Activated T-cell treated with anti-CD3 and anti-CD28 coated beads for 24 hours (primary cell): ENCODE measurements at regions not wholly inside any gene's neighbourhood (a gene's known extent, or its start where the extent isn't known, plus 50 kb on each side); places are given as distances from the start of the nearest gene placed in this dataset.
"Not testable (repeated sequence)": the region's sequence is repeated elsewhere in the genome, so short reads cannot be mapped to it uniquely, and the experiment has no call there.

Experiments
- DNase-seq: peaks from one replicate; pipeline ENCODE4 v3.0.0-alpha.2; 2020; ENCODE audit warnings: low read depth

DNA sequence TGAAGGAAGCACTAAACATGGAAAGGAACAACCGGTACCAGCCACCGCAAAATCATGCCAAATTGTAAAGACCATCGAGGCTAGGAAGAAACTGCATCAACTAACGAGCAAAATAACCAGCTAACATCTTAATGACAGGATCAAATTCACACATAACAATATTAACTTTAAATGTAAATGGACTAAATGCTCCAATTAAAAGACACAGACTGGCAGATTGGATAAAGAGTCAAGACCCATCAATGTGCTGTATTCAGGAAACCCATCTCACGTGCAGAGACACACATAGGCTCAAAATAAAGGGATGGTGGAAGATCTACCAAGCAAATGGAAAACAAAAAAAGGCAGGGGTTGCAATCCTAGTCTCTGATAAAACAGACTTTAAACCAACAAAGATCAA lies 206.3 kb downstream of the SLC38A4 start:
- not testable (repeated sequence) for DNase-seq

DNA sequence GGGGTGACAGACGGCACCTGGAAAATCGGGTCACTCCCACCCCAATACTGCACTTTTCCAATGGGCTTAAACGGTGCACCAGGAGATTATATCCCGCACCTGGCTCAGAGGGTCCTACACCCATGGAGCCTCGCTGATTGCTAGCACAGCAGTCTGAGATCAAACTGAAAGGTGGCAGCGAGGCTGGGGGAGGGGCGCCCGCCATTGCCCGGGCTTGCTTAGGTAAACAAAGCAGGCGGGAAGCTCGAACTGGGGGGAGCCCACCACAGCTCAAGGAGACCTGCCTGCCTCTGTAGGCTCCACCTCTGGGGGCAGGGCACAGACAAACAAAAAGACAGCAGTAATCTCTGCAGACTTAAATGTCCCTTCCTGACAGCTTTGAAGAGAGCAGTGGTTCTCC lies 208.1 kb downstream of the SLC38A4 start:
- not testable (repeated sequence) for DNase-seq

DNA sequence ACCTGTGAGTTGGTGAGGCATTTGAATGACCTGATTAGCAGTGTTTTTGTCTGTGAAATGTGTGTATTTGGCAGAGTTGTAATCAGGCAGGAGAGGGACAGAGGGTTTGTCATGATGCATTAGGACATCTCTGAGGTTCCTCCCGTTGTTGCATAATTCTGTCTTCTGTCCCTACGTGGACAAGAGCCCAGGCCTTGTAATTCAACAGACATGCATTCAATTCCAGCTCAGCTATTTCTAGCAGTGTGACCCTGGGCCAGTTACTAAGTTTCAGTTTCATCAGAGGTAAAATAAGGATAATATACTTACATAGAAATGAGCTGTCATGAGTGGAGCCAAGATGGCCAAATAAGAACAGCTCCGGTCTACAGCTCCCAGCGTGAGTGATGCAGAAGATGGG lies 208.6 kb downstream of the SLC38A4 start:
- DNase-seq: no peak

DNA sequence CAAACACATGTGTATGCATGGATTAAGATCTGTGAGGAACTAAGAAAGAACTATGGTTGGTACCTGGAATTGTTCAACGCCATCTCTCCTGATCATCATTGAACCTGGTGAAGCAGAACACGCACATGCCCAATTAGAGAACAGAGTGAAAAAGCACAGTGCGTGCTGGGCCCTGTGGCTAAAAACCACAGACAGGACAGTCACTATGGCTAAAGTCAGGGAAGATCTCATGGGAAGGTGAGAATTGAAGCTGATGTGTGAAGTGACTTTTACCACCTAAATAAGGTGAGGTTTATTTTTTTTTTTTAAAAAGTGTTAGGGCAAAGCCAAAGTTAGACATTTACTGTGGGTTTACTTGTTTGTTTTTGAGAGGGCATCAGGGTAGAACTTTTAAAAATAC lies 215.0 kb downstream of the SLC38A4 start:
- DNase-seq: no peak

DNA sequence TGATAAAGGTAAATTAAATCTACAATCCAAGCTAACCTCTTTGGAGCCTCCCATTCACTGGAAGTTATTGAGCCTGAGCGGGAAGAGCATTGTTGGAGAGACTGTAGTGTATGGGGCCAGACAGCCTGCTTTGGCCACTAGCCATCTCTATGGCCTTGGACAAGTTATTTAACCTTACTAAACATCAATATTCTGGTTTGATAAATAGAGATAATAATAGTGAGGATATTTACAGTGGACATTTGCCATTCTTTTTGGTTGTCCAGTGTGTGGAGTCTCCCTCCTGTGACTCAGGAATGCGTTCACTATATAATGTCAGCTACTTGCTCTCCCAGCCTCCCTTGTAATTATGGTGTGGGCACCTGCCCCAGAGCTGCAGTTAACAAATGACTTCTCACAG lies 216.1 kb downstream of the SLC38A4 start:
- DNase-seq: no peak

DNA sequence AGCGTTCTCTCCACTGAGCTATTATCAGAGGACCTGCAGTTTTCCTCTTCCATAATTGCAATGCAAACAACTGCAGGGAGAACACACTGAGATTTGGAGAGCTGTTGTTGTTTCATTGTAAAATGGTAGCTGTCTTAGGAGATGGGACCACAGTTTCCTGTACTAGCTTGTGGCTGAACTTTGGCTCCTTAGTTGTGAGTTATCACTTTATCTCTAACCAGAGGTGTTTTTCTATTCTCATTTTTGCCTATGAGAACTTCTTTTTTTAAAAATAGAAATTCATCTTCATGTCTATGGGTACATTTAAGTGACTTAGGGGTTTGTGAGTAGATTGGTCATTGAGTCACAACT lies 216.5 kb downstream of the SLC38A4 start:
- DNase-seq: no peak

DNA sequence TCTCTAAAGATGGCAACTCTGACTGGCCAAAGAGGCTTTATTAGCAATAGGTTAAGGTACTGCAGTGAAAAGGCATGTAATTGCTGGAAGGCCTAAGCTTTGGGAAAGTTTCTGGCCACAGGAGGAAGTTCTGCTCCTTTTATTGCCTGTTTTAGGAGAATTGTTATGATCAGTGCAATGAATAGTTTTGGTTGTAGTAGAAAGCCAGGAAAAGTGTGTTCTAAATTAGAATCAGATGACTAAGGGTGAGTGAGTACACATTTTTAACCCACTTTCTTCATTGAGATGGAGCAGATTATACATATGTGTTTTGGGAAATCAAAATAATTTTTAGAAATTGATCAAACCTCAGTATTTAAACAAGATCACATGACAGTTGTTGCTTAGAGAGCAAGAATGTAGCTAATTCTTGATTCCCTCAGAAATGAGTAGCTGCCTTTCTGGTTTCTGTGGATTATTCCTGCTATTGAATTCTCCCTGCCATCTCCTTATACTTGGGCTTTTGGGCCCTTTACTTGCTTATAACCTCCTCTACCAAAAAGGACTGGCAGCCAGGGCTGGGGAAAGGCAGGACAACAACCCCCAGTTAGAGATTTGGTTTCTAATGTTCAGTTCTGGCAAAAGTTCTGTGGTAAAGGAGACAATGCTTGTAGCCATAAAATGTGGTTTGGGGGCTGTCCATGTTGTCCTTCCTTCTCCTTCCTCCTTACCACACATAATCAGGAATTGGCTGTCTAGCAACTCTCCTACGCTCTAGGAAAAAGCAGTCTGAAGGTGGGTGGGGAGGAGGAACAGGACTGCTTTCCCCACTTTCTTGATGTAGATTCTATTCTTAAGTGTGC lies 217.1 kb downstream of the SLC38A4 start:
- DNase-seq: no peak

DNA sequence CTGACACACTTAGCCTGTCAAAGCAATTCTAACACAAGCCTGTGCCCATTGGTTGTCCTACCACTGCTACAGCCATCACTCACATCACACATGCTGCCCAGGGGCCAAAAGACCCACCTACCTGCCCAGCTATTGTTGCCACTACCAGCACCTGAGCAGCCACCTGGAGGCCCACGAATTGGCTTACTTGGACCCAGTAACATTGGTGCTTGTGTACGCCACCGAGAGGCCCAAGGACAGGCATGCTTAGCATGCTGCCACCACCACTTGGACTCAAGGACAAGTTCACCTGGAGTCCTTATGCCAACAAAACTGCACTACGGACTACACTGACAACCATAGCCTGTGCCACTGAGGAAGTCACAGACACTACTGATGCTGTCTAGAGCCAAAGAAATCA lies 221.1 kb downstream of the SLC38A4 start:
- DNase-seq: no peak

DNA sequence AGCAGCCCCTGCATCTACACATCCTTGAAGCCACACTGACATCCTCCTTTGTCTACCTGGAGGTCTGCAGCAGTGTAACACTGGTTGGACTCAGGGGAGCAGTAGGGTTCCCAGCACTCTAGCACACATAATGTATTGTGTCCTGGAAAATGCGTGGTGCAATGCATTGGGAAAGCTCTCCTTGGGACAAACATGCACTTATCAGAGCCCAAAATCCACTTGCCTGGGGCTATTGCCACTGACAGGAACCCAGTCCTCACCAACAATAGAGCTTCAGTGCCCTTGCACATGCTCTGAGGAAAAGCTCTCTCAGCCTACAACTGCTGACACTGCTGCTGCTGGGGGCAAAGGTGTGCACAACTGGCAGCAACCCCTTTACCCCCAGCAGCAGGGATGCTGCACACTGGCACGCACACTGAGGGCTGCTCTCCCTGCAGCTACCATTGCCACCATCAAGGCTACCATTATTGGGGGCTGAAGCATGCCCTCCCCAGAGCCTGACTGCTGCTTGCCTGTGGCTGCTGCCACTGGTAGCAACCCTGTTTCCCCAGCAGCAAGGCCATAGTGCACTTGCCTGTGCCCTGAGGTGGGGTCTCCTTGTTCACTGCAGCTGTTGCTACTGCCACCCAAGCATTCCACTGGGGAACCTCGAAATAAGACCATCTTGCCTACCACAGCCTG lies 221.9 kb downstream of the SLC38A4 start:
- DNase-seq: no peak

DNA sequence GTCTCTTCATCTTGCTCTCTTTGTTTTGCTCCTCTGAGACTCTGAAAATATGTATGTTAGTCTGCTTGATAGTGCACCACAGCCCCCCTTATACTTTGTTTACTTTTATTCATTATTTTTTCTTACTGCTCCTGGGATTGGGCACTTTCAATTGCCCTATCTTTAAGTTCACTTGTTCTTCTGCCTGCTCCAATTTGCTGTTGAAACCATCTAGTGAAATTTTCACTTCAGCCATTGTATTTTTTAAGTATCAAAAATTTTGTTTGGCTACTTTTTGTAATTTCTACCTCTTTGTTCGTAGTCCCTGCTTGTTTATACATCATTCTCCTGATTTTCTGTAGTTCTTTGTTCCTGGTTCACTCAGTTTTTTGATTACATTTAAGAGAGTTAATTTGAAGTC lies 223.3 kb downstream of the SLC38A4 start:
- DNase-seq: no peak

DNA sequence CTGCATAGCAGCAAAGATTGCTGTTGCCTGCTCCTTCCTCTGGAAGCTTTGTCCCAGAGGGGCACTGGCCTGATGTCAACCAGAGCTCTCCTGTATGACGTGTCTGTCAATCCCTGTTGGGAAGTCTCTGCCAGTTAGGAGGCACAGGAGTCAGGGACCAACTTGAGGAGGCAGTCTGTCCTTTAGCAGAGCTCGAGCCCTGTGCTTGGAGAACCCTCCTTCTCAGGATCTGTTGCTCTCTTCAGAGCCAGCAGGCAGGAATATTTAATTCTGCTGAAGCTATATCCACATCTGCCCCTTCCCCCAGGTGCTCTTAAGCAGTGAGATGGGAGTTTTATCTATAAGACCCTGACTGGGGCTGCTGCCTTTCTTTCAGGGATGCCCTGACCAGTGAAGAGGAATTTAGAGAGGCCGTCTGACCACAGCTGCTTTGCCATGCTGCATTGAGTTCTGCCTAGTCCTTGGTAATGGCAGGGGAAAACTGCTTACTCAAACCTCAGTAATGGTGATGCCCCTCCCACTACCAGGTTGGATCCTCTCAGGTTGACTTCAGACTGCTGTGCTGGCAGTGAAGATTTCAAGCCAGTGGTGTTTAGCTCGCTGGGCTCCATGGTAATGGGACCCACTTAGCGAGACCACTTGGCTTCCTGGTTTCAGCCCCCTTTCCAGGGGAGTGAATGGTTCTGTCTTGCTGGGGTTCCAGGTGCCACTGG lies 218.6 kb upstream of the SLC38A2 start:
- DNase-seq: no peak

DNA sequence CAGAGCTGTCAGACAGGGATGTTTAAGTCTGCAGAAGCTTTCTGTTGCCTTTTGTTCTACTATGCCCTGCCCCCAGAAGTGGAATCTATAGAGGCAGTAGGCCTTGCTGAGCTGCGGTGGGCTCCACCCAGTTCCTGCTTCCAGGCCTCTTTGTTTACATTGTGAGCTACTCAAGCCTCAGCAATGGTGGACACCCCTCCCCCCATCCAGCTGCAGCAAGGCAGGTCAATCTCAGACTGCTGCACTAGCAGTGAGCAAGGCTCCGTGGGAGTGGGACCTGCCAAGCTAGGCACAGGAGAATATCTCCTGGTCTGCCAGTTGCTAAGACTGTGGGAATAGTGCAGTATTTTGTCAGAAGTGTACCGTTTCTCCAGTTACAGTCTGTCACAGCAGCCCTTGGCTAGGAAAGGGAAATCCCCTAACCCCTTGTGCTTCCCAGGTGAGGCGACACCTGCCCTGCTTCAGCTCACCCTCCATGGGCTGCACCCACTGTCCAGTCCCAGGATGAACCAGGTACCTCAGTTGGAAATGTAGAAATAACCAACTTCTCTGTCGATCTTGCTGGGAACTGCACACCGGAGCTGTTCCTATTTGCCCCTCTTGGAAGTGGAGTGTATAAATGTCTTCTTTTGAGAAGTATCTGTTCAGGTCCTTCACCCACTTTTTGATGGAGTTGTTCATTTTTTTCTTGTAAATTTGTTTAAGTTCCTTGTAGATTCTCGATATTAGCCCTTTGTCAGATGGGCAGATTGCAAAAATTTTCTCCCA lies 213.5 kb upstream of the SLC38A2 start:
- peak; percentile 5 for DNase-seq

DNA sequence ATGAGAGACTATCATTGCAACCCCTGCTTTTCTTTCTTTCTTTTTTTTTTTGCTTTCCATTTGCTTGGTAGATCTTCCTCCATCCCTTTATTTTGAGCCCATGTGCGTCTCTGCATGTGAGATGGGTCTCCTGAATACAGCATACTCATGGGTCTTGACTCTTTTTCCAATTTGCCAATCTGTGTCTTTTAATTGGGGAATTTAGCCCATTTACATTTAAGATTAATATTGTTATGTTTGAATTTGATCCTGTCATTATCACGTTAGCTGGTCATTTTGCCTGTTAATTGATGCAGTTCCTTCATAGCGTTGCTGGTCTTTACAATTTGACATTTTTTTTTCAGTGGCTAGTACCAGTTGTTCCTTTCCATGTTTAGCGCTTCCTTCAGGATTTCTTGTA lies 211.5 kb upstream of the SLC38A2 start:
- DNase-seq: not testable (repeated sequence)

DNA sequence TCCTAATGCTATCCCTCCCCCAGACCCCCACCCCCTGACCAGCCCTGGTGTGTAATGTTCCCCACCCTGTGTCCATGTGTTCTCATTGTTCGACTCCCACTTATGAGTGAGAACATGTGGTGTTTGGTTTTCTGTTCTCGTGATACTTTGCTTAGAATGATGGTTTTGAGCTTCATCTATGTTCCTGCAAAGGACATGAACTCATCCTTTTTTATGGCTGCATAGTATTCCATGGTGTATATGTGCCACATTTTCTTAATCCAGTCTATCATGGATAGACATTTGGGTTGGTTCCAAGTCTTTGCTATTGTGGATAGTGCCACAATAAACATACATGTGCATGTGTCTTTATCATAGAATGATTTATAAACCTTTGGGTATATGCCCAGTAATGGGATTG lies 209.4 kb upstream of the SLC38A2 start:
- not testable (repeated sequence) for DNase-seq

DNA sequence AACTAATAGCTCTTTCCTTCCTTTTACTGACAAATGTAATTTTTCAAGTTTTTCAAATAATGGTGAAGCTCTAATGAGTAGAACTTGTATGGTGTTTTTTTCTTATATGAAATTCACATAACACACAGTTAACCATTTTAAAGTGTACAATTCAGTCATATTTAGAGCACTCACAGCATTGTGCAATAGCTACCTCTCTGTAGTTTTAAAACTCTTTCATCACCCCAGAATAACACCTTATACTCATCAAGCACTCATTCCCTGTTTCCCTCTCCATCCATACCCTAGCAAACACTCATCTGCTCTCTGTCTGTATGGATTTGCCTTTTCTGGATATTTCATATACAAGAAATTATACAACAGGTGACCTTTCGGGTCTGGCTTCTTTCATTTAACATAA lies 207.9 kb upstream of the SLC38A2 start:
- no peak for DNase-seq

DNA sequence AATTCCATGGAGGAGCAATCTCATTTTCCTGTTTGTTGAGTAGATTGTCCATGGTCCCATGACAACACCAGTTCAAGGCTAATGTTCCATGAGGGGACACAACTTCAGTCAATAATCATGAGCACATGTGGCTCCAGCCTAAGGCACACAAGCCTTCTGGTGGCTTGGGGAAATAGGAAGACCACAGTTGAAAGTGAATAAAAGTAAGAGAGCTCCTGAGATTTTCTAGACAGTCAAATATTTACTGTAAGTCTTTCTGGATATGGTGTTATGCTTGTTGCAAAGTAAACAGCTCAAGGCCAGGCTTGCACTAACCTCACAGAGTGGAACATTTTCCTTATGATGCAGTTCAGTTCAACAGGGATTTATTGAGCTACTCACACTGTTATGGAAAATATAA lies 206.9 kb upstream of the SLC38A2 start:
- DNase-seq: no peak

DNA sequence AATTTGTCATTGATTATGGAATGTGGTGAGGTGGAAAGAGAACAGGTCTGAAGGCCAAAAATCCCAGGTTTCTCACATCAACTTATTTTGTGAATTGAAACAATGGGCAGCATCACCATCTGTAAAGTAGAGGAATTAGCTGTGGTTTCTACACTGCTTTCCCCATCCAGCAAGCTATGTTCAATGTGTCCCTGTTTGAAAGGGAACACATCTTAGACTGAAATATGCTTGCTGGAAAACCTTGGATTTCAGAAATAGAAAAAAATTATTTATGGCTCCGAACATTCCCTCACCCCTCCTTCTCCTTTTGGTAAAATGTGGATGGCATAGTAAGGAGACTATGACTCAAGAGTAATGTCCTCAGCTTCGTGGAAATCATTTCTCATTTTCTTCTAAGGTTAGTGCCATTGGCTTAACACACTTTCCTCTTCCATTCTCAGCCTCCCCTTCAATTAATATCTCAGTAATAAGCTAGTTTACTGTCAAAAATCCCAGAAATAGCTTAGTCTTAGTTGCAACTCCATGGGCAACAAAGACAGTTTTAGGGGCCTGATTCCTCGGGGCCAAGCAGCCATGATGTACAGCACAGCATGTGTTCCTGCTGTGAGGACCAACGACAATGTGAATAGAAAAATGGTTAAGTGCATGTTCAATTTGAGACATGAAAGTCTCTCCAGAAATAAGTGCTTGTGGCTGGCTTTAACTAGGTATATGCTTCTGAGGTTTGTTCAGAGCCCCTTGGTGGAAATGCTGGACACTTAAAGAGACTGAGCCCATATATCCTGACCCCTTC lies 205.8 kb upstream of the SLC38A2 start:
- no peak for DNase-seq

DNA sequence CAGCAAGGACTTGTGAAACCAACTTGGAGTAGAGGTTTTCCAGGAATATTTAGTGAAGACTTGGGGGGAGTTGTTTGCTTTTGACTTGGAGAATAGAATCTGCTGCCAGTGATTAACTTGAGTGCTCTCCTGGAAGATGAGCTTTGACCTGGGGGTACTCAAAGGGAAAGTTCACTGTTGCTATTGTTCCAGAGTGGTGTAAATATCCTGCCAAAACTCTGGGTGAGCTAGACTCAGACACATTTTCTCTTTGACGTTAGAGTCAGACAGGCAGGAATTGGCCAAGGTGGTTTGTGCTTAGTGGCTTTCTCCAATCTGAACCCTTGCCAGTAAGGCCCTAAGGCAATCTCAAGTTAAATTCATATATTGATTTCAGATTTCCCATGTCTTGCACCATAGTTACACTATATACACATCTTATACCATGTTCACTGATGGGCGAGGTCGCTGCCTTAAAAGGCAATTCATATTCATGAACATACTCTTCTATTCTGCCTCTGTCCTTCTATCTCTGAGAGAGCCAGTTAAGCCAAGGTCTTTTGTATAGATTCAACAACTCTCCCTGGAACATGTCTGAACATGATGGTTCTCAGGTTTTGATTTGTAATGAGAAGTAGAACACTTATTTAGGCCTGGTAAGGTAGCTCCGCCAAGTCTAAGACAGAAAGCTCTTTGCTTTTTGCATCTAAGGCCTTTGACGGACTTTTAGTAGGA lies 204.6 kb upstream of the SLC38A2 start:
- DNase-seq: no peak

DNA sequence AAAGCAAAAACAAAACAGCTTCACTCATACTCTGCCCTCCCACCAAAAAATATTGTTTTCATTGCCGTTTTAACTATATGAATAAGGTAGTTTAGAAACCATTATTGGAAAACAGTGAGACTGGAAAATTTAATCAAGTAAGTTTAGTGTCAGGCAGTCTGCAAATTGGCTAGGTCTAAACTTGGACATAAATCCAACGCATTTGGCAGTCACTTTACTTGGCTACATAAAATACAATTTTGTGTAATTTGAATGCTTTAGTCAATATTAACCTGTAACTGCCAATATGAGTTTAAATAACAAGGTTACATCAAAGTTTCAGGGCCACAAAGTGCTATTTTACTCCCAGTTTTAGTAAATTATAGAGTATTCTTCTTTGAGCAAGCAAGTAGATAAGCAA lies 202.3 kb upstream of the SLC38A2 start:
- no peak for DNase-seq

DNA sequence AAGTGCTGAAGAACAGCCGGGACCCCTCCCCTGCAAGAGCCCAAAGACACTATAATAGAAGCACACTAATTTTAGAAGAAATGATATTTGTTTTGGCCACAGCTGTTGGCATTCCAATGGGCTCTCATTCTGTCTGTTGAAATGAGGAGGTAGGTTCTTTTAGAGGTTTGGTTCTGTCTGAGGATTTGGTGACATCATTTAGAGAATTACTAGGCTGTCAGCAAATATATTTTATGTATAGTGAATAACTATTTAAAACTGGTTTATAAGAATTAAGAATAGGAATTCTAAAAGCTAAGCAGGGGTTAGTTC lies 200.7 kb upstream of the SLC38A2 start:
- no peak for DNase-seq
